GM12801 (cell line): ENCODE measurements at regions not wholly inside any gene's neighbourhood (a gene's known extent, or its start where the extent isn't known, plus 50 kb on each side); places are given as distances from the start of the nearest gene placed in this dataset.

Experiments
- CTCF ChIP-seq: IDR thresholded peaks from one replicate; pipeline ENCODE4 v1.5.1; 2011; ENCODE audit warnings: control low read depth; ENCODE audit not compliant: insufficient read length; ENCODE audit errors: extremely low read depth

GRCh38 chr14:87214558-87214957, 778.4 kb downstream of the GALC start:
- no peak for TF ChIP-seq CTCF

- no peak for TF ChIP-seq CTCF
Observed at GRCh38 chr14:87207756-87208155, 785.2 kb downstream of the GALC start.

- TF ChIP-seq CTCF: no peak
Observed at GRCh38 chr14:87205811-87206210, 787.2 kb downstream of the GALC start.

GRCh38 chr14:87203346-87203745, 789.6 kb downstream of the GALC start:
- no peak for TF ChIP-seq CTCF

GRCh38 chr14:87199381-87199780, 793.6 kb downstream of the GALC start:
- no peak for TF ChIP-seq CTCF

GRCh38 chr14:87196436-87196835, 796.5 kb downstream of the GALC start:
- TF ChIP-seq CTCF: no peak

GRCh38 chr14:87187786-87188185, 805.2 kb downstream of the GALC start:
- no peak for TF ChIP-seq CTCF

- TF ChIP-seq CTCF: no peak
Observed at GRCh38 chr14:87186737-87187136, 806.2 kb downstream of the GALC start.
